ENCODE measurements at regions not wholly inside any gene's neighbourhood (a gene's known extent, or its start where the extent isn't known, plus 50 kb on each side); places are given as distances from the start of the nearest gene placed in this dataset.

- H3K27me3 Mint-ChIP-seq = no peaks in the 10 kb centered on the region
- Histone ChIP-seq H3K4me1 (ENCODE audit: control insufficient read depth in 1 of 2, extremely low read depth in 1 of 2, insufficient read depth in 2 of 2, low read length in 2 of 2) (no peaks in the 10 kb centered on the region), H3K4me3 (ENCODE audit: control insufficient read depth in 1 of 2, extremely low read depth in 1 of 2, low read length in 1 of 2) (no peak overlapping the region), H3K9me3 (no peaks in the 10 kb centered on the region), H3K36me3 (ENCODE audit: control insufficient read depth in 2 of 2, extremely low read depth in 1 of 2, insufficient read depth in 1 of 2, low read length in 1 of 2) (no peaks in the 10 kb centered on the region), H3K27me3 (replicated peaks in 1 of 2; ENCODE audit: control insufficient read depth in 2 of 2, extremely low read depth in 1 of 2, insufficient read depth in 2 of 2, low read length in 1 of 2) (no peaks in the 10 kb centered on the region), H3K27ac (ENCODE audit: low read length) (no peak overlapping the region)
- no peak for ATAC-seq (replicated peaks in 1 of 4)
- no peak overlapping the region for H3K4me3 Mint-ChIP-seq
- no peak overlapping the region for H3K27ac Mint-ChIP-seq
- WGBS (ENCODE audit: insufficient coverage) = no CpG with 5 or more reads among the region's 2 CpGs
- no peaks in the 10 kb centered on the region for H3K4me1 Mint-ChIP-seq
- POLR2A ChIA-PET = no interaction called here
- peaks cover 0 to 4% (median 2%) of the 10 kb centered on the region in 3 donors for H3K9me3 Mint-ChIP-seq
- DNase-seq = no peak
- no peaks in the 10 kb centered on the region for H3K36me3 Mint-ChIP-seq
- CTCF ChIA-PET = no interaction called here
Observed at GRCh38 chr4:67198727-67199126, 346.6 kb downstream of the CENPC start.

- no peak overlapping the region for H3K4me3 ChIP-seq (ENCODE audit: control insufficient read depth in 1 of 2, extremely low read depth in 1 of 2, low read length in 1 of 2)
- no peaks in the 10 kb centered on the region for H3K36me3 ChIP-seq (ENCODE audit: control insufficient read depth in 2 of 2, extremely low read depth in 1 of 2, insufficient read depth in 1 of 2, low read length in 1 of 2)
- no peak overlapping the region for H3K27ac Mint-ChIP-seq
- H3K27me3 Mint-ChIP-seq = no peaks in the 10 kb centered on the region
- no peaks in the 10 kb centered on the region for H3K9me3 ChIP-seq
- ChIA-PET CTCF (no interaction called here), POLR2A (no interaction called here)
- no CpG with 5 or more reads among the region's 3 CpGs for WGBS (ENCODE audit: insufficient coverage)
- H3K4me1 Mint-ChIP-seq = no peaks in the 10 kb centered on the region
- ATAC-seq (replicated peaks in 1 of 4) (no peak), DNase-seq (no peak)
- H3K4me3 Mint-ChIP-seq = no peak overlapping the region
- peaks cover 0 to 8% (median 0%) of the 10 kb centered on the region in 3 donors for H3K9me3 Mint-ChIP-seq
- no peaks in the 10 kb centered on the region for H3K27me3 ChIP-seq (replicated peaks in 1 of 2; ENCODE audit: control insufficient read depth in 2 of 2, extremely low read depth in 1 of 2, insufficient read depth in 2 of 2, low read length in 1 of 2)
- no peaks in the 10 kb centered on the region for H3K4me1 ChIP-seq (ENCODE audit: control insufficient read depth in 1 of 2, extremely low read depth in 1 of 2, insufficient read depth in 2 of 2, low read length in 2 of 2)
- H3K36me3 Mint-ChIP-seq = no peaks in the 10 kb centered on the region
- H3K27ac ChIP-seq (ENCODE audit: low read length) = no peak overlapping the region
Observed at GRCh38 chr4:67167849-67168248, 377.5 kb downstream of the CENPC start.

GRCh38 chr4:67162690-67163089, 382.6 kb downstream of the CENPC start:
- ChIA-PET POLR2A (no interaction called here), CTCF (no interaction called here)
- Mint-ChIP-seq H3K27ac (no peak overlapping the region), H3K27me3 (no peaks in the 10 kb centered on the region), H3K36me3 (no peaks in the 10 kb centered on the region), H3K9me3 (no peaks in the 10 kb centered on the region), H3K4me3 (no peak overlapping the region), H3K4me1 (no peaks in the 10 kb centered on the region)
- Histone ChIP-seq H3K27ac (ENCODE audit: low read length) (no peak overlapping the region), H3K4me3 (ENCODE audit: control insufficient read depth in 1 of 2, extremely low read depth in 1 of 2, low read length in 1 of 2) (no peak overlapping the region), H3K9me3 (no peaks in the 10 kb centered on the region), H3K4me1 (ENCODE audit: control insufficient read depth in 1 of 2, extremely low read depth in 1 of 2, insufficient read depth in 2 of 2, low read length in 2 of 2) (no peaks in the 10 kb centered on the region), H3K36me3 (ENCODE audit: control insufficient read depth in 2 of 2, extremely low read depth in 1 of 2, insufficient read depth in 1 of 2, low read length in 1 of 2) (no peaks in the 10 kb centered on the region), H3K27me3 (replicated peaks in 1 of 2; ENCODE audit: control insufficient read depth in 2 of 2, extremely low read depth in 1 of 2, insufficient read depth in 2 of 2, low read length in 1 of 2) (no peaks in the 10 kb centered on the region)
- no peak for ATAC-seq (replicated peaks in 1 of 4)
- WGBS (ENCODE audit: insufficient coverage) = no CpG with 5 or more reads among the region's 2 CpGs
- no peak for DNase-seq

DNA sequence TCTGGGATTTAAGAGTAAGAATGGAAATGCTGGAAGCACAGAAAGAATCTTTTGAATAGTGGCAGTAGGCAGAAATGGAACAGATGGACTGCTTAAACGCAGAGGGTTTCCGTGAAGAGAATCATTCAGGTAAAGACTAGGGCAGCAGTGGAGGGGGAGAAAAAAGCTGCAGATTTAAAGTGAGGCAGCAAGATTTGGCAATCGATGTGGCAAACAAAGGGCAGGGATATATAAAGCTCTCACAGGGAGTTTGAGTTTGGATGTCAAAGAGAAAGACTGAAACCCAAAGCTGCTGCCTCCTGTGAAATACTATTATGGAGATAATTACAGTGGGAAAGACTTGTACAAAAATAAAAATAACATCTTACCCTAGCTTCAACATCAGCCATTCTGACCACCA, 384.0 kb downstream of the CENPC start:
- CTCF ChIA-PET = no interaction called here
- Mint-ChIP-seq H3K4me1 (no peaks in the 10 kb centered on the region), H3K4me3 (no peak overlapping the region), H3K27ac (no peak overlapping the region), H3K9me3 (peaks cover 0 to 2% (median 0%) of the 10 kb centered on the region in 3 donors), H3K36me3 (no peaks in the 10 kb centered on the region), H3K27me3 (no peaks in the 10 kb centered on the region)
- H3K27ac ChIP-seq (ENCODE audit: low read length) = no peak overlapping the region
- H3K36me3 ChIP-seq (ENCODE audit: control insufficient read depth in 2 of 2, extremely low read depth in 1 of 2, insufficient read depth in 1 of 2, low read length in 1 of 2) = no peaks in the 10 kb centered on the region
- 76% methylated on average over 3 of the region's 3 CpGs for WGBS (ENCODE audit: insufficient coverage)
- no peak overlapping the region for H3K4me3 ChIP-seq (ENCODE audit: control insufficient read depth in 1 of 2, extremely low read depth in 1 of 2, low read length in 1 of 2)
- no peaks in the 10 kb centered on the region for H3K27me3 ChIP-seq (replicated peaks in 1 of 2; ENCODE audit: control insufficient read depth in 2 of 2, extremely low read depth in 1 of 2, insufficient read depth in 2 of 2, low read length in 1 of 2)
- DNase-seq = no peak
- POLR2A ChIA-PET = no interaction called here
- H3K9me3 ChIP-seq = no peaks in the 10 kb centered on the region
- ATAC-seq (replicated peaks in 1 of 4) = no peak
- no peaks in the 10 kb centered on the region for H3K4me1 ChIP-seq (ENCODE audit: control insufficient read depth in 1 of 2, extremely low read depth in 1 of 2, insufficient read depth in 2 of 2, low read length in 2 of 2)

GRCh38 chr4:67160394-67160793, 384.9 kb downstream of the CENPC start:
- CTCF ChIA-PET = no interaction called here
- Histone ChIP-seq H3K36me3 (ENCODE audit: control insufficient read depth in 2 of 2, extremely low read depth in 1 of 2, insufficient read depth in 1 of 2, low read length in 1 of 2) (no peaks in the 10 kb centered on the region), H3K27me3 (replicated peaks in 1 of 2; ENCODE audit: control insufficient read depth in 2 of 2, extremely low read depth in 1 of 2, insufficient read depth in 2 of 2, low read length in 1 of 2) (no peaks in the 10 kb centered on the region), H3K4me3 (ENCODE audit: control insufficient read depth in 1 of 2, extremely low read depth in 1 of 2, low read length in 1 of 2) (no peak overlapping the region), H3K27ac (ENCODE audit: low read length) (no peak overlapping the region), H3K4me1 (ENCODE audit: control insufficient read depth in 1 of 2, extremely low read depth in 1 of 2, insufficient read depth in 2 of 2, low read length in 2 of 2) (no peaks in the 10 kb centered on the region), H3K9me3 (no peaks in the 10 kb centered on the region)
- no peaks in the 10 kb centered on the region for H3K36me3 Mint-ChIP-seq
- no peaks in the 10 kb centered on the region for H3K4me1 Mint-ChIP-seq
- no peak overlapping the region for H3K4me3 Mint-ChIP-seq
- H3K27me3 Mint-ChIP-seq = no peaks in the 10 kb centered on the region
- 20% methylated on average over 1 of the region's 3 CpGs for WGBS (ENCODE audit: insufficient coverage)
- ATAC-seq (replicated peaks in 1 of 4) = no peak
- POLR2A ChIA-PET = interaction anchor here in 1 of 2 donors (0.6 kb wide), 1 partner anchor 1939 kb away, joined by 3 read pairs; no protein-coding TSS in a partner anchor
- H3K9me3 Mint-ChIP-seq = peaks cover 0 to 7% (median 2%) of the 10 kb centered on the region in 3 donors
- no peak for DNase-seq
- no peak overlapping the region for H3K27ac Mint-ChIP-seq

GRCh38 chr4:67158666-67159065, 386.6 kb downstream of the CENPC start:
- Mint-ChIP-seq H3K9me3 (peaks cover 0 to 8% (median 2%) of the 10 kb centered on the region in 3 donors), H3K4me3 (no peak overlapping the region), H3K36me3 (no peaks in the 10 kb centered on the region), H3K4me1 (no peaks in the 10 kb centered on the region), H3K27ac (no peak overlapping the region), H3K27me3 (no peaks in the 10 kb centered on the region)
- no peak overlapping the region for H3K27ac ChIP-seq (ENCODE audit: low read length)
- ATAC-seq (replicated peaks in 1 of 4) = no peak
- no CpG with 5 or more reads among the region's 1 CpG for WGBS (ENCODE audit: insufficient coverage)
- POLR2A ChIA-PET = no interaction called here
- no peaks in the 10 kb centered on the region for H3K36me3 ChIP-seq (ENCODE audit: control insufficient read depth in 2 of 2, extremely low read depth in 1 of 2, insufficient read depth in 1 of 2, low read length in 1 of 2)
- no peak for DNase-seq
- no peaks in the 10 kb centered on the region for H3K9me3 ChIP-seq
- H3K27me3 ChIP-seq (replicated peaks in 1 of 2; ENCODE audit: control insufficient read depth in 2 of 2, extremely low read depth in 1 of 2, insufficient read depth in 2 of 2, low read length in 1 of 2) = no peaks in the 10 kb centered on the region
- H3K4me1 ChIP-seq (ENCODE audit: control insufficient read depth in 1 of 2, extremely low read depth in 1 of 2, insufficient read depth in 2 of 2, low read length in 2 of 2) = no peaks in the 10 kb centered on the region
- CTCF ChIA-PET = no interaction called here
- H3K4me3 ChIP-seq (ENCODE audit: control insufficient read depth in 1 of 2, extremely low read depth in 1 of 2, low read length in 1 of 2) = no peak overlapping the region

GRCh38 chr4:67152976-67153375, 392.3 kb downstream of the CENPC start:
- no peaks in the 10 kb centered on the region for H3K4me1 Mint-ChIP-seq
- Histone ChIP-seq H3K27me3 (replicated peaks in 1 of 2; ENCODE audit: control insufficient read depth in 2 of 2, extremely low read depth in 1 of 2, insufficient read depth in 2 of 2, low read length in 1 of 2) (no peaks in the 10 kb centered on the region), H3K9me3 (no peaks in the 10 kb centered on the region), H3K4me1 (ENCODE audit: control insufficient read depth in 1 of 2, extremely low read depth in 1 of 2, insufficient read depth in 2 of 2, low read length in 2 of 2) (no peaks in the 10 kb centered on the region), H3K36me3 (ENCODE audit: control insufficient read depth in 2 of 2, extremely low read depth in 1 of 2, insufficient read depth in 1 of 2, low read length in 1 of 2) (no peaks in the 10 kb centered on the region), H3K4me3 (ENCODE audit: control insufficient read depth in 1 of 2, extremely low read depth in 1 of 2, low read length in 1 of 2) (no peak overlapping the region), H3K27ac (ENCODE audit: low read length) (no peak overlapping the region)
- WGBS (ENCODE audit: insufficient coverage) = 50% methylated on average over 1 of the region's 3 CpGs
- DNase-seq = no peak
- ATAC-seq (replicated peaks in 1 of 4) = no peak
- H3K36me3 Mint-ChIP-seq = no peaks in the 10 kb centered on the region
- no peak overlapping the region for H3K4me3 Mint-ChIP-seq
- H3K27ac Mint-ChIP-seq = no peak overlapping the region
- POLR2A ChIA-PET = no interaction called here
- peaks cover 0 to 8% (median 2%) of the 10 kb centered on the region in 3 donors for H3K9me3 Mint-ChIP-seq
- CTCF ChIA-PET = no interaction called here
- no peaks in the 10 kb centered on the region for H3K27me3 Mint-ChIP-seq
